CD4-positive, alpha-beta T cell treated with Interleukin-1 beta for 1 hour (primary cell): ENCODE measurements at regions not wholly inside any gene's neighbourhood (a gene's known extent, or its start where the extent isn't known, plus 50 kb on each side); places are given as distances from the start of the nearest gene placed in this dataset.
"Not testable (repeated sequence)": the region's sequence is repeated elsewhere in the genome, so short reads cannot be mapped to it uniquely, and the experiment has no call there.

Experiments
- DNase-seq, 2 donors: peaks; one replicate each; pipeline ENCODE4 v3.0.0-alpha.2; 2020 to 2022

GRCh38 chr13:62243106-62243505, 827.5 kb upstream of the PCDH20 start:
- no peak for DNase-seq

GRCh38 chr13:62234780-62235440, 819.3 kb upstream of the PCDH20 start:
- DNase-seq, result no peak

GRCh38 chr13:62210951-62211350, 795.3 kb upstream of the PCDH20 start:
- DNase-seq, result no peak

- no peak for DNase-seq
These were observed 793.9 kb upstream of the PCDH20 start for GRCh38 chr13:62209529-62209928.

GRCh38 chr13:62207388-62207787, 791.7 kb upstream of the PCDH20 start:
- no peak for DNase-seq

- no peak for DNase-seq
These were observed 790.5 kb upstream of the PCDH20 start for GRCh38 chr13:62206165-62206564.

- DNase-seq, result no peak
These were observed 789.6 kb upstream of the PCDH20 start for GRCh38 chr13:62205273-62205672.

- no peak for DNase-seq
These were observed 778.7 kb upstream of the PCDH20 start for GRCh38 chr13:62194371-62194770.

- DNase-seq, result no peak
These were observed 778.3 kb upstream of the PCDH20 start for GRCh38 chr13:62193919-62194318.

- DNase-seq, result no peak
These were observed 770.1 kb upstream of the PCDH20 start for GRCh38 chr13:62185631-62186255.

GRCh38 chr13:62176051-62176450, 760.4 kb upstream of the PCDH20 start:
- DNase-seq, result no peak

- no peak for DNase-seq
These were observed 758.3 kb upstream of the PCDH20 start for GRCh38 chr13:62173958-62174357.

- no peak for DNase-seq
These were observed 756.0 kb upstream of the PCDH20 start for GRCh38 chr13:62171697-62172096.

- no peak for DNase-seq
These were observed 753.2 kb upstream of the PCDH20 start for GRCh38 chr13:62168891-62169290.

GRCh38 chr13:62167650-62168172, 752.1 kb upstream of the PCDH20 start:
- no peak for DNase-seq

GRCh38 chr13:62162860-62163259, 747.2 kb upstream of the PCDH20 start:
- no peak for DNase-seq

- DNase-seq, result no peak
These were observed 742.9 kb upstream of the PCDH20 start for GRCh38 chr13:62158520-62158919.

GRCh38 chr13:62151724-62152123, 736.1 kb upstream of the PCDH20 start:
- not testable (repeated sequence) for DNase-seq

- no peak for DNase-seq
These were observed 726.4 kb upstream of the PCDH20 start for GRCh38 chr13:62142048-62142447.

- no peak for DNase-seq
These were observed 723.9 kb upstream of the PCDH20 start for GRCh38 chr13:62139597-62139996.

- DNase-seq, result no peak
These were observed 722.2 kb upstream of the PCDH20 start for GRCh38 chr13:62137629-62138405.

GRCh38 chr13:62131604-62132003, 716.0 kb upstream of the PCDH20 start:
- no peak for DNase-seq

- no peak for DNase-seq
These were observed 714.7 kb upstream of the PCDH20 start for GRCh38 chr13:62130062-62130970.
